GM23338 (cell line): ENCODE measurements at regions not wholly inside any gene's neighbourhood (a gene's known extent, or its start where the extent isn't known, plus 50 kb on each side); places are given as distances from the start of the nearest gene placed in this dataset.

ENCODE experiments used
- ATAC-seq: fragments of 200-7000 bp; cut with Tn5 transposase; 3 replicates; pipeline ENCODE4 v1.9.1; 2020
- DNase-seq: peaks from one replicate; pipeline ENCODE4 v3.0.0-alpha.2; 2015; ENCODE audit warnings: low spot score
- H2AFZ ChIP-seq: fragments of 200-600 bp; sonication (generic); 2 replicates; pipeline ENCODE4 v1.8.0; 2016; ENCODE audit warnings: antibody characterized with exemption, mild to moderate bottlenecking, moderate library complexity
- H3F3A ChIP-seq: fragments of 200-600 bp; sonication (generic); replicated peaks from 2 replicates; pipeline ENCODE4 v1.8.0; 2017; ENCODE audit warnings: antibody characterized with exemption, mixed run types, low read depth
- H3K27ac ChIP-seq: fragments of 200-600 bp; sonication (generic); 2 replicates; pipeline ENCODE4 v1.6.1; 2016; ENCODE audit warnings: low read depth
- H3K27me3 ChIP-seq: fragments of 200-600 bp; sonication (generic); 2 replicates; pipeline ENCODE4 v1.8.0; 2016; ENCODE audit warnings: mild to moderate bottlenecking, mixed run types, moderate library complexity; ENCODE audit not compliant: insufficient read depth
- H3K36me3 ChIP-seq: fragments of 200-600 bp; sonication (generic); 2 replicates; pipeline ENCODE4 v1.8.0; 2016; ENCODE audit warnings: mild to moderate bottlenecking; ENCODE audit not compliant: insufficient read depth
- H3K4me1 ChIP-seq: fragments of 200-600 bp; sonication (generic); 2 replicates; pipeline ENCODE4 v1.8.0; 2016; ENCODE audit warnings: mild to moderate bottlenecking, moderate library complexity; ENCODE audit not compliant: insufficient read depth
- H3K4me2 ChIP-seq: fragments of 200-600 bp; sonication (generic); 2 replicates; pipeline ENCODE4 v1.7.1; 2017; ENCODE audit warnings: mixed run types
- H3K4me3 ChIP-seq: fragments of 200-600 bp; sonication (generic); 2 replicates; pipeline ENCODE4 v1.6.1; 2016; ENCODE audit warnings: mixed run types
- H3K79me2 ChIP-seq: fragments of 200-600 bp; sonication (generic); replicated peaks from 2 replicates; pipeline ENCODE4 v1.8.0; 2017; ENCODE audit warnings: mild to moderate bottlenecking; ENCODE audit not compliant: insufficient read depth
- H3K9me2 ChIP-seq: fragments of 200-600 bp; sonication (generic); 2 replicates; pipeline ENCODE4 v1.8.0; 2017; ENCODE audit not compliant: insufficient read depth
- H4K20me1 ChIP-seq: fragments of 200-600 bp; sonication (generic); replicated peaks from 2 replicates; pipeline ENCODE4 v1.8.0; 2017; ENCODE audit warnings: mild to moderate bottlenecking; ENCODE audit not compliant: insufficient read depth
- H3K27ac Mint-ChIP-seq: 2 replicates; pipeline ENCODE4 v1.8.0; 2020; ENCODE audit warnings: inconsistent platforms, mild to moderate bottlenecking, moderate library complexity, mixed read lengths
- H3K27me3 Mint-ChIP-seq: 3 replicates; pipeline ENCODE4 v1.8.0; 2022; ENCODE audit warnings: low read depth, mild to moderate bottlenecking, moderate library complexity, mixed read lengths, inconsistent platforms; ENCODE audit not compliant: insufficient read depth, poor library complexity
- H3K36me3 Mint-ChIP-seq: 3 replicates; pipeline ENCODE4 v1.8.0; 2021; ENCODE audit warnings: low read depth, mild to moderate bottlenecking, inconsistent platforms, moderate library complexity, mixed read lengths
- H3K4me1 Mint-ChIP-seq: 3 replicates; pipeline ENCODE4 v1.8.0; 2020; ENCODE audit warnings: mild to moderate bottlenecking, inconsistent platforms, mixed read lengths
- H3K4me3 Mint-ChIP-seq: 3 replicates; pipeline ENCODE4 v1.8.0; 2021; ENCODE audit warnings: moderate library complexity, mild to moderate bottlenecking, inconsistent platforms, mixed read lengths
- H3K9me3 Mint-ChIP-seq: 3 replicates; pipeline ENCODE4 v1.8.0; 2020; ENCODE audit warnings: moderate library complexity, mild to moderate bottlenecking, inconsistent platforms, mixed read lengths
- CREB1 ChIP-seq: fragments of 250-450 bp; sonication (Bioruptor Pico); IDR thresholded peaks from 2 replicates; pipeline ENCODE4 v1.5.0; 2020; ENCODE audit warnings: low read depth, mild to moderate bottlenecking, moderate library complexity
- EZH2 ChIP-seq: fragments of 200-600 bp; sonication (generic); IDR thresholded peaks from one replicate; pipeline ENCODE4 v1.8.0; 2017; ENCODE audit warnings: antibody characterized with exemption, mild to moderate bottlenecking, low read depth; ENCODE audit not compliant: unreplicated experiment
- EZH2phosphoT487 ChIP-seq: fragments of 200-600 bp; sonication (generic); IDR thresholded peaks from one replicate; pipeline ENCODE4 v1.8.1; 2018; ENCODE audit warnings: antibody characterized with exemption; ENCODE audit not compliant: unreplicated experiment
- NANOG ChIP-seq: IDR thresholded peaks from 2 replicates; pipeline ENCODE4 v1.6.1; 2016; ENCODE audit warnings: antibody characterized with exemption, borderline replicate concordance
- POLR2AphosphoS5 ChIP-seq: IDR thresholded peaks from 2 replicates; pipeline ENCODE4 v1.6.1; 2016; ENCODE audit warnings: antibody characterized with exemption, low read depth
- STAT1 ChIP-seq: IDR thresholded peaks from one replicate; pipeline ENCODE4 v1.6.1; 2016; ENCODE audit warnings: antibody characterized with exemption; ENCODE audit not compliant: unreplicated experiment
- ZNF114 ChIP-seq: fragments of 250-450 bp; sonication (Bioruptor Pico); IDR thresholded peaks from 2 replicates; pipeline ENCODE4 v1.5.0; 2020; ENCODE audit warnings: mild to moderate bottlenecking, moderate library complexity
- ZNF331 ChIP-seq: fragments of 250-450 bp; sonication (Bioruptor Pico); IDR thresholded peaks from 2 replicates; pipeline ENCODE4 v1.5.0; 2020; ENCODE audit warnings: low read depth, mild to moderate bottlenecking, moderate library complexity
- TF ChIP-seq, protein P1 (sequence below), 2 experiments: fragments of 200-600 bp in 1 of 2; sonication (generic) in 1 of 2; conservative IDR thresholded peaks; 2 replicates each; pipeline versions ENCODE4 v1.5.1 to v1.6.1; 2016 to 2017; ENCODE audit warnings: antibody characterized with exemption in 2 of 2, low read depth in 2 of 2, mild to moderate bottlenecking in 2 of 2, moderate library complexity in 1 of 2
- TF ChIP-seq, protein P2 (sequence below): IDR thresholded peaks from 2 replicates; pipeline ENCODE4 v1.6.1; 2016; ENCODE audit warnings: antibody characterized with exemption
- TF ChIP-seq, protein P3 (sequence below): IDR thresholded peaks from one replicate; pipeline ENCODE4 v1.6.1; 2018; ENCODE audit warnings: antibody characterized with exemption; ENCODE audit not compliant: unreplicated experiment
- TF ChIP-seq, protein P4 (sequence below): fragments of 250-450 bp; sonication (Bioruptor Pico); IDR thresholded peaks from 2 replicates; pipeline ENCODE4 v1.5.0; 2020; ENCODE audit warnings: mild to moderate bottlenecking, moderate library complexity

DNA sequence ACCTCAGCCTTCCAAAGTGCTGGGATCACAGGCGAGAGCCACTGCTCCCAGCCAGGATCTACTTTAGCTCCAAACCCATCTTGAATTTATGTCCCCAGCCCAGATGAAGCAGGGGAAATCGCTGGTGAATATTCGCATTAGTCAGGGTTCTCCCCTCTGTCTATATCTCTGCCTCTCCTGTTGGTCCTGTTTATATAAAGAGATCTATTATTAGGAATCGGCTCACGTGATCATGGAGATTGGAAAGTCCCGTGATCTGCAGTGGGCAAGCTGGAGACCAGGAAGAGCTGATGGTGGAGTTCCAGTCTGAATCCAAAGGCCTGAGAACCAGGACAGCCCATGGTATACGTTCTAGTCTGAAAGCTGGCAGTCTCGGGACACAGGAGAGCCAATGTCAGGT is 382.8 kb downstream of the SEC14L1 start:
- peaks cover 17% of the 10 kb centered on the region for H3K27me3 Mint-ChIP-seq
- DNase-seq (no peak), ATAC-seq (no peak)
- no peak overlapping the region for H3K4me3 ChIP-seq
- H3K79me2 ChIP-seq, result no peaks in the 10 kb centered on the region
- no peaks in the 10 kb centered on the region for H3K9me2 ChIP-seq
- H3K36me3 ChIP-seq, result no peaks in the 10 kb centered on the region
- H3K27me3 ChIP-seq, result peaks cover 17% of the 10 kb centered on the region
- no peaks in the 10 kb centered on the region for H4K20me1 ChIP-seq
- peaks cover 34% of the 10 kb centered on the region for H3K9me3 Mint-ChIP-seq
- no peak overlapping the region for H3K27ac Mint-ChIP-seq
- H3K4me1 Mint-ChIP-seq, result 0 out of 3 replicates have a peak, but pooled peaks cover 3% of the 10 kb centered on the region
- H2AFZ ChIP-seq, result no peak overlapping the region
- H3K27ac ChIP-seq, result no peak overlapping the region
- H3K4me3 Mint-ChIP-seq, result no peak overlapping the region
- 0 out of 2 replicates have a peak, but pooled peaks cover 4% of the 10 kb centered on the region for H3K4me1 ChIP-seq
- H3K4me2 ChIP-seq, result no peak overlapping the region
- no peaks in the 10 kb centered on the region for H3F3A ChIP-seq
- no peak for TF ChIP-seq NANOG
- no peak for TF ChIP-seq EZH2phosphoT487
- TF ChIP-seq, protein P1, sequence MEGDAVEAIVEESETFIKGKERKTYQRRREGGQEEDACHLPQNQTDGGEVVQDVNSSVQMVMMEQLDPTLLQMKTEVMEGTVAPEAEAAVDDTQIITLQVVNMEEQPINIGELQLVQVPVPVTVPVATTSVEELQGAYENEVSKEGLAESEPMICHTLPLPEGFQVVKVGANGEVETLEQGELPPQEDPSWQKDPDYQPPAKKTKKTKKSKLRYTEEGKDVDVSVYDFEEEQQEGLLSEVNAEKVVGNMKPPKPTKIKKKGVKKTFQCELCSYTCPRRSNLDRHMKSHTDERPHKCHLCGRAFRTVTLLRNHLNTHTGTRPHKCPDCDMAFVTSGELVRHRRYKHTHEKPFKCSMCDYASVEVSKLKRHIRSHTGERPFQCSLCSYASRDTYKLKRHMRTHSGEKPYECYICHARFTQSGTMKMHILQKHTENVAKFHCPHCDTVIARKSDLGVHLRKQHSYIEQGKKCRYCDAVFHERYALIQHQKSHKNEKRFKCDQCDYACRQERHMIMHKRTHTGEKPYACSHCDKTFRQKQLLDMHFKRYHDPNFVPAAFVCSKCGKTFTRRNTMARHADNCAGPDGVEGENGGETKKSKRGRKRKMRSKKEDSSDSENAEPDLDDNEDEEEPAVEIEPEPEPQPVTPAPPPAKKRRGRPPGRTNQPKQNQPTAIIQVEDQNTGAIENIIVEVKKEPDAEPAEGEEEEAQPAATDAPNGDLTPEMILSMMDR (conservative IDR thresholded peaks at IDR 0.05; ENCODE audit: low read depth in 2 of 2), result no peak
- TF ChIP-seq EZH2, result no peak
- no peak for TF ChIP-seq CREB1 (CRISPR knock-in tag)
- no peak for TF ChIP-seq POLR2AphosphoS5
- TF ChIP-seq, protein P2, sequence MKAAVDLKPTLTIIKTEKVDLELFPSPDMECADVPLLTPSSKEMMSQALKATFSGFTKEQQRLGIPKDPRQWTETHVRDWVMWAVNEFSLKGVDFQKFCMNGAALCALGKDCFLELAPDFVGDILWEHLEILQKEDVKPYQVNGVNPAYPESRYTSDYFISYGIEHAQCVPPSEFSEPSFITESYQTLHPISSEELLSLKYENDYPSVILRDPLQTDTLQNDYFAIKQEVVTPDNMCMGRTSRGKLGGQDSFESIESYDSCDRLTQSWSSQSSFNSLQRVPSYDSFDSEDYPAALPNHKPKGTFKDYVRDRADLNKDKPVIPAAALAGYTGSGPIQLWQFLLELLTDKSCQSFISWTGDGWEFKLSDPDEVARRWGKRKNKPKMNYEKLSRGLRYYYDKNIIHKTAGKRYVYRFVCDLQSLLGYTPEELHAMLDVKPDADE, result no peak
- TF ChIP-seq, protein P3, sequence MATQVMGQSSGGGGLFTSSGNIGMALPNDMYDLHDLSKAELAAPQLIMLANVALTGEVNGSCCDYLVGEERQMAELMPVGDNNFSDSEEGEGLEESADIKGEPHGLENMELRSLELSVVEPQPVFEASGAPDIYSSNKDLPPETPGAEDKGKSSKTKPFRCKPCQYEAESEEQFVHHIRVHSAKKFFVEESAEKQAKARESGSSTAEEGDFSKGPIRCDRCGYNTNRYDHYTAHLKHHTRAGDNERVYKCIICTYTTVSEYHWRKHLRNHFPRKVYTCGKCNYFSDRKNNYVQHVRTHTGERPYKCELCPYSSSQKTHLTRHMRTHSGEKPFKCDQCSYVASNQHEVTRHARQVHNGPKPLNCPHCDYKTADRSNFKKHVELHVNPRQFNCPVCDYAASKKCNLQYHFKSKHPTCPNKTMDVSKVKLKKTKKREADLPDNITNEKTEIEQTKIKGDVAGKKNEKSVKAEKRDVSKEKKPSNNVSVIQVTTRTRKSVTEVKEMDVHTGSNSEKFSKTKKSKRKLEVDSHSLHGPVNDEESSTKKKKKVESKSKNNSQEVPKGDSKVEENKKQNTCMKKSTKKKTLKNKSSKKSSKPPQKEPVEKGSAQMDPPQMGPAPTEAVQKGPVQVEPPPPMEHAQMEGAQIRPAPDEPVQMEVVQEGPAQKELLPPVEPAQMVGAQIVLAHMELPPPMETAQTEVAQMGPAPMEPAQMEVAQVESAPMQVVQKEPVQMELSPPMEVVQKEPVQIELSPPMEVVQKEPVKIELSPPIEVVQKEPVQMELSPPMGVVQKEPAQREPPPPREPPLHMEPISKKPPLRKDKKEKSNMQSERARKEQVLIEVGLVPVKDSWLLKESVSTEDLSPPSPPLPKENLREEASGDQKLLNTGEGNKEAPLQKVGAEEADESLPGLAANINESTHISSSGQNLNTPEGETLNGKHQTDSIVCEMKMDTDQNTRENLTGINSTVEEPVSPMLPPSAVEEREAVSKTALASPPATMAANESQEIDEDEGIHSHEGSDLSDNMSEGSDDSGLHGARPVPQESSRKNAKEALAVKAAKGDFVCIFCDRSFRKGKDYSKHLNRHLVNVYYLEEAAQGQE, result no peak
- TF ChIP-seq, protein P4, sequence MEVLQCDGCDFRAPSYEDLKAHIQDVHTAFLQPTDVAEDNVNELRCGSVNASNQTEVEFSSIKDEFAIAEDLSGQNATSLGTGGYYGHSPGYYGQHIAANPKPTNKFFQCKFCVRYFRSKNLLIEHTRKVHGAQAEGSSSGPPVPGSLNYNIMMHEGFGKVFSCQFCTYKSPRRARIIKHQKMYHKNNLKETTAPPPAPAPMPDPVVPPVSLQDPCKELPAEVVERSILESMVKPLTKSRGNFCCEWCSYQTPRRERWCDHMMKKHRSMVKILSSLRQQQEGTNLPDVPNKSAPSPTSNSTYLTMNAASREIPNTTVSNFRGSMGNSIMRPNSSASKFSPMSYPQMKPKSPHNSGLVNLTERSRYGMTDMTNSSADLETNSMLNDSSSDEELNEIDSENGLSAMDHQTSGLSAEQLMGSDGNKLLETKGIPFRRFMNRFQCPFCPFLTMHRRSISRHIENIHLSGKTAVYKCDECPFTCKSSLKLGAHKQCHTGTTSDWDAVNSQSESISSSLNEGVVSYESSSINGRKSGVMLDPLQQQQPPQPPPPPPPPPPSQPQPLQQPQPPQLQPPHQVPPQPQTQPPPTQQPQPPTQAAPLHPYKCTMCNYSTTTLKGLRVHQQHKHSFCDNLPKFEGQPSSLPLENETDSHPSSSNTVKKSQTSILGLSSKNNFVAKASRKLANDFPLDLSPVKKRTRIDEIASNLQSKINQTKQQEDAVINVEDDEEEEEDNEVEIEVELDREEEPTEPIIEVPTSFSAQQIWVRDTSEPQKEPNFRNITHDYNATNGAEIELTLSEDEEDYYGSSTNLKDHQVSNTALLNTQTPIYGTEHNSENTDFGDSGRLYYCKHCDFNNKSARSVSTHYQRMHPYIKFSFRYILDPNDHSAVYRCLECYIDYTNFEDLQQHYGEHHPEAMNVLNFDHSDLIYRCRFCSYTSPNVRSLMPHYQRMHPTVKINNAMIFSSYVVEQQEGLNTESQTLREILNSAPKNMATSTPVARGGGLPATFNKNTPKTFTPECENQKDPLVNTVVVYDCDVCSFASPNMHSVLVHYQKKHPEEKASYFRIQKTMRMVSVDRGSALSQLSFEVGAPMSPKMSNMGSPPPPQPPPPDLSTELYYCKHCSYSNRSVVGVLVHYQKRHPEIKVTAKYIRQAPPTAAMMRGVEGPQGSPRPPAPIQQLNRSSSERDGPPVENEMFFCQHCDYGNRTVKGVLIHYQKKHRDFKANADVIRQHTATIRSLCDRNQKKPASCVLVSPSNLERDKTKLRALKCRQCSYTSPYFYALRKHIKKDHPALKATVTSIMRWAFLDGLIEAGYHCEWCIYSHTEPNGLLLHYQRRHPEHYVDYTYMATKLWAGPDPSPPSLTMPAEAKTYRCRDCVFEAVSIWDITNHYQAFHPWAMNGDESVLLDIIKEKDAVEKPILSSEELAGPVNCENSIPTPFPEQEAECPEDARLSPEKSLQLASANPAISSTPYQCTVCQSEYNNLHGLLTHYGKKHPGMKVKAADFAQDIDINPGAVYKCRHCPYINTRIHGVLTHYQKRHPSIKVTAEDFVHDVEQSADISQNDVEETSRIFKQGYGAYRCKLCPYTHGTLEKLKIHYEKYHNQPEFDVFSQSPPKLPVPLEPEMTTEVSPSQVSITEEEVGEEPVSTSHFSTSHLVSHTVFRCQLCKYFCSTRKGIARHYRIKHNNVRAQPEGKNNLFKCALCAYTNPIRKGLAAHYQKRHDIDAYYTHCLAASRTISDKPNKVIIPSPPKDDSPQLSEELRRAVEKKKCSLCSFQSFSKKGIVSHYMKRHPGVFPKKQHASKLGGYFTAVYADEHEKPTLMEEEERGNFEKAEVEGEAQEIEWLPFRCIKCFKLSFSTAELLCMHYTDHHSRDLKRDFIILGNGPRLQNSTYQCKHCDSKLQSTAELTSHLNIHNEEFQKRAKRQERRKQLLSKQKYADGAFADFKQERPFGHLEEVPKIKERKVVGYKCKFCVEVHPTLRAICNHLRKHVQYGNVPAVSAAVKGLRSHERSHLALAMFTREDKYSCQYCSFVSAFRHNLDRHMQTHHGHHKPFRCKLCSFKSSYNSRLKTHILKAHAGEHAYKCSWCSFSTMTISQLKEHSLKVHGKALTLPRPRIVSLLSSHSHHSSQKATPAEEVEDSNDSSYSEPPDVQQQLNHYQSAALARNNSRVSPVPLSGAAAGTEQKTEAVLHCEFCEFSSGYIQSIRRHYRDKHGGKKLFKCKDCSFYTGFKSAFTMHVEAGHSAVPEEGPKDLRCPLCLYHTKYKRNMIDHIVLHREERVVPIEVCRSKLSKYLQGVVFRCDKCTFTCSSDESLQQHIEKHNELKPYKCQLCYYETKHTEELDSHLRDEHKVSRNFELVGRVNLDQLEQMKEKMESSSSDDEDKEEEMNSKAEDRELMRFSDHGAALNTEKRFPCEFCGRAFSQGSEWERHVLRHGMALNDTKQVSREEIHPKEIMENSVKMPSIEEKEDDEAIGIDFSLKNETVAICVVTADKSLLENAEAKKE (CRISPR knock-in tag), result no peak
- TF ChIP-seq ZNF114 (CRISPR knock-in tag), result no peak
- no peak for TF ChIP-seq STAT1
- no peak for TF ChIP-seq ZNF331 (CRISPR knock-in tag)
- H3K36me3 Mint-ChIP-seq, result peaks cover 22% of the 10 kb centered on the region
